LNCaP clone FGC (cell line): ENCODE measurements at regions not wholly inside any gene's neighbourhood (a gene's known extent, or its start where the extent isn't known, plus 50 kb on each side); places are given as distances from the start of the nearest gene placed in this dataset.

ENCODE experiments used
- DNase-seq: peaks from one replicate; pipeline ENCODE4 v3.0.0-alpha.2; 2011; ENCODE audit warnings: low read depth
- H3K4me3 ChIP-seq: 2 replicates; pipeline ENCODE4 v1.5.1; 2011; ENCODE audit warnings: mild to moderate bottlenecking, low read depth, low read length, control low read depth
- TF ChIP-seq, protein P1 (sequence below): IDR thresholded peaks from 2 replicates; pipeline ENCODE4 v1.5.1; 2012; ENCODE audit warnings: mild to moderate bottlenecking; ENCODE audit not compliant: control insufficient read depth, insufficient read depth; ENCODE audit errors: extremely low read depth

DNA sequence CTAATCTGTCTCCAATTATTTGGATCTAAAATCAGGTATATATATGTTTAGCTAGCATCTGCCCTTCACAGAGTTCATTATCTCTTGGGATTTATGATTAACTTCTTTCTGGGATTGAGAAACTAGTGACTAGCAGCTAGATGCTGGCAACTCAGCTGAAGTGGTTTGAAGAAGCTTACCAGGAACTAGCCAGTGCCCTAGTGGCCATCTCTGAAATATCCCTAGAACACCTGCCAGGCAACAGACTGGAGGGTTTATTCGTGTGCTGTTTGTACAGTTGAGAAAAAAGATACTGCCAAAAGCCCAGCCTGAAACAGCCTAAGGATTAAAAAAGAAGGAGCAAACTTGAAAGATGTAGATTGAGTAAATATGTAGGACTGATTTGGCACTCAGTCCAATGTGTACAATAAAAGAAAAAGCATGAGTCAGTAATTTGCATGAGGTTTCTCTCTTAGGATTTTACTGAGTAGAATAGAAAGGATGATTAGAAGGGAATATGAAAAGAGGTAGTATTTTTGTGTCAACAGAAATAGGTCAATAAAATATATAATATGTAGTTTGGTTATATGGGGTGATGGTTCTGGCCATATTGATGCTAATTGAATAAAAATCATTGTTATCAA is 1144.6 kb upstream of the ADGRL2 start:
- peak; percentile 65 for DNase-seq
- TF ChIP-seq, protein P1, sequence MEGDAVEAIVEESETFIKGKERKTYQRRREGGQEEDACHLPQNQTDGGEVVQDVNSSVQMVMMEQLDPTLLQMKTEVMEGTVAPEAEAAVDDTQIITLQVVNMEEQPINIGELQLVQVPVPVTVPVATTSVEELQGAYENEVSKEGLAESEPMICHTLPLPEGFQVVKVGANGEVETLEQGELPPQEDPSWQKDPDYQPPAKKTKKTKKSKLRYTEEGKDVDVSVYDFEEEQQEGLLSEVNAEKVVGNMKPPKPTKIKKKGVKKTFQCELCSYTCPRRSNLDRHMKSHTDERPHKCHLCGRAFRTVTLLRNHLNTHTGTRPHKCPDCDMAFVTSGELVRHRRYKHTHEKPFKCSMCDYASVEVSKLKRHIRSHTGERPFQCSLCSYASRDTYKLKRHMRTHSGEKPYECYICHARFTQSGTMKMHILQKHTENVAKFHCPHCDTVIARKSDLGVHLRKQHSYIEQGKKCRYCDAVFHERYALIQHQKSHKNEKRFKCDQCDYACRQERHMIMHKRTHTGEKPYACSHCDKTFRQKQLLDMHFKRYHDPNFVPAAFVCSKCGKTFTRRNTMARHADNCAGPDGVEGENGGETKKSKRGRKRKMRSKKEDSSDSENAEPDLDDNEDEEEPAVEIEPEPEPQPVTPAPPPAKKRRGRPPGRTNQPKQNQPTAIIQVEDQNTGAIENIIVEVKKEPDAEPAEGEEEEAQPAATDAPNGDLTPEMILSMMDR = peak; percentile 58
- H3K4me3 ChIP-seq = no peak overlapping the region

DNA sequence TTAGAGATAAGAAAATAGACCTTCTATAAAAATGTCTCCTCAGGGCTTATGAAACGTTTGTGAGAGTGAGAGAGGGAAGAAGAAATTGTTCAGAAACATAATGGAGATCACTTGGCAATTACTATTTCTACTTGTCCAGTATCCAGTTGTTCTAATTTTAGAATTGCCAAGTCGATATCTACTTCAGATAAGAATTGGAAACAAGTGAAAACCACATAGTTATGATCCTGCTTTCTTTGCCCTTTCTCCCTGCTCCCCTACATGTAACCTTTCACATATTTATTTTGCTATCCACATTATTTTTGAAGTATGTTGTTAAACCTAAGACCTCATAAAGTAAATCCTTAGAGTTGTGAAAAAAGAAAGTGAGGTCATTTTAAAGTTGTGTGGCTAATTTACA is 1154.7 kb upstream of the ADGRL2 start:
- no peak overlapping the region for H3K4me3 ChIP-seq
- DNase-seq = no peak
- TF ChIP-seq, protein P1 = no peak

DNA sequence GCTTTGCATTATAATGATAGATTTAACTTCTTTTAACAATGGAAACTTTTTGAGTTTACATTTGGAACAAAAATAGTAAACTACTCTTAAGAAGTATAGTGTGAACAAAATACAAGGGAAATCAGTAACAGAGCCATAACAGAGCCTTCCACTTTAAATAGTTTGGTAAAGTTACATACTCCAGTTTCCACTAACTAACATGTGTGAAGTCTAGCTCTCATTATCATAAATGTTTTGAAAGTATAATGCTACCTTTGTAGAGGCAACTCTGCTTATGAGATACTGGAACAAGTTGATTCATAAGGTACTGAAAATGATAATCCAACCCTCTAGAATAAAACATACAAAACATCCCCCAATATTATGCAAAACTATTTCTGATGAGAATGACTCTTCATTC is 1155.1 kb upstream of the ADGRL2 start:
- H3K4me3 ChIP-seq = no peak overlapping the region
- DNase-seq = no peak
- TF ChIP-seq, protein P1 = no peak

DNA sequence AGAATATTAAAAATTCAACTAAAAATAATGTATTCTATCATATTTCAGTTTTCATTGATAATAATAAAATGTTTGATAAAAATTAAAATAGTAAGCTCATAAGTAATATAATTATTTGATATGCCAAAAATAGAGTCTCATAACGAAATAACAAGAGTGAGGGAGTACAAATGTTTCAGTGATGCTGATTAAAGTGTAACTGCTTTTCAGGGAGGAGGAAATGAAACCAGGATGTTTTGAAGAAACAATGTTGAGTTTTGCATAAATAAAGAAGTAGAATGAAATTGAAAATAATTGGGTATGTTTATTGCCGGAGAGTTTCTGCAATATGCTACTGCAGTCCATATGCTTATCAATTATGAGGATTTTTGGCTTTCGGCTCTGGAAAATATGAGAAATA is 1159.8 kb upstream of the ADGRL2 start:
- no peak for DNase-seq
- H3K4me3 ChIP-seq = no peak overlapping the region
- TF ChIP-seq, protein P1 = no peak

DNA sequence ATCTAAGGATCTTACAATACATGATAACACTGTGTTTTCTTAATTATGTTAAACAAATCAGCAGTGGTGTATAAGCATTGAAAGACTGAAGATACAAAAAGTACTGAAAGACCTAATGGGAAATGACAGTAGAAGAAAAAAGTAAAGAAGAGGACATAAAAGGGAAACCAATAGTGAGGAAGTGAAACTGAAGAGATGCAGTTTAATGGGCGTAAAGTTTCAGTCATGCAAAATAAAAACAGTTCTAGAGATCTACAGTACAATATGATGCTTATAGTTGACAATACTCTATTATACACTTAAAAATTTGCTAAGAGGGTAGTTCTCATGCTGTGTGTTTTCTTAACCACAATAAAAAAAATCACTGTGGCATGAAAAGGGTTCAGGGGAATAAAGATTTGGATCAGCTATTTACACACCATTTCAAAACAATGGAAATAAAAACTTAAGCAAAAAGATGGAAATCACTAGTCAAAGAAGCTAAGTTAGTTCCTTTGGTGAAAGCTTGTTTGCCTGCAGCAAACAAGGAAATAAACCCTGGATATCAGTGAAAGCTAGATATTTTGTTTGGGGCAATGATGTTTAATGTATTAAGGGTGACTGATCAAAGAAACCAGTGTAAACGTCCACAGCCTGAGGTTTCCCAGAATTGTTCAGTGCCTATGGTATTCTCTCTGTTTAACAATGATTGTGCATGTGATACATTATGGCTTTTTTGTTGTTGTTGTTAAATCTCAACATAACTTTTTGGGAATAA is 1160.8 kb upstream of the ADGRL2 start:
- TF ChIP-seq, protein P1 = no peak
- H3K4me3 ChIP-seq = no peak overlapping the region
- DNase-seq = peak; percentile 13

DNA sequence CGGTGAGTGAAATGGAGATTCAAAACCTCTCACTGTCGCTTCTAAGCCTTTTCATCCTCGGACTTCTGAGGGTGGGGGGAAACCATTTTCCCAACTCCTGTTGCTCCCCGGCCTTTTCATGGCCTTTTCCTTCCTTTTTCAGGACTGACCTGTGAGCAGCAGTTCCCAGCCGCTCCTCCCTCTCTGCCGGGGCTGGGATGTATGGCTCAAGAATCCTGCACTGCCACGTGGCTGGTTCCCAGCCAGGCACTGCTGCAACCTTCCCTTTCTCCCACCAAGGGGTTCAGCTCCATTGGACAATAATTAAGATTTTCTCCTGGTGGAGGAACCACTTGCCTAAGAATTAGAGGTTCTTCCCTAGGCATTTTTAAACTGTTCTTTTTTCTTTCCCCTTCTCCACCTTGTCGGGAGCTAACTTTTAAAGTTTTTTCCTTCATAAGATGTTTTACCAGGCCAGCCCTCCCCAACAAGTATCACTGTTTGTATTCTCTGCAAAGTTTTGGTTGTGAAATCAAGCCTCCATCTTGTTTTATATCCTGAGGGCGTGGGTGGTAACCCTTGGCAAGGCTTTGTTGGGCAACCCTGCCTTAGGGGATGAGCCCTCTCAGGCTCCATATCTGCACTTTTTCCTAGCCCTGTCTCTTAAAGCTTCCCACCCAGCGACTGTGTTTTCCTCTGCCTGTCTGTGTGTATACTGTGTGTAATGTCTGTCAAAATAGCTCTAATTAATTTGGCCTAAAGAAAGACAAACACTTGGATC is 1166.6 kb upstream of the ADGRL2 start:
- TF ChIP-seq, protein P1 = no peak
- no peak overlapping the region for H3K4me3 ChIP-seq
- no peak for DNase-seq

DNA sequence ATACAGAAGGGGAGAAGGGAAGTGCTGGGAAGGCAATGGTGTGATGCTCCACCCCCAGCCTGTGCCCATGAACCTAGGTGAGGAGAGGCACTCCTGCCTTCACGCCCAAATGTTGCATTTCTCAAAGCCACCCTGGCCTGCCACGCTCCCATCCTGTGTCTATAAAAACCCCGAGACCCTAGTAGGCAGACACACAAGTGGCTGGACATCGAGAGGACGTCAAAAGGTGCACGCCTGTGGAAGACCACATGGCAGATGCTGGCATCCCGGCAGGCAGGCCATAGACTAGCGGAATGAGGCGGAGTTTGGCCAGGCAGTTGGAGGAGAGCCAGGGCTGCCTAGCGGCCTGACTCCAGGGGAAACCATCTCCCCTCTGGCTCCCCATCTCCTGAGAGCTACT is 1168.5 kb upstream of the ADGRL2 start:
- no peak for DNase-seq
- TF ChIP-seq, protein P1 = no peak
- no peak overlapping the region for H3K4me3 ChIP-seq
